Muscle of leg (tissue), 3 donors: ENCODE measurements at regions not wholly inside any gene's neighbourhood (a gene's known extent, or its start where the extent isn't known, plus 50 kb on each side); places are given as distances from the start of the nearest gene placed in this dataset.
A peak's percentile ranks its signal among the peaks of the same experiment; 100 is the strongest.
"Not testable (repeated sequence)": the region's sequence is repeated elsewhere in the genome, so short reads cannot be mapped to it uniquely, and the experiment has no call there.

Experiments used
- DNase-seq: peaks from one replicate; pipeline ENCODE4 v3.0.0; 2013
- H3K27ac ChIP-seq: one replicate; pipeline ENCODE4 v1.5.1; 2013; ENCODE audit warnings: mild to moderate bottlenecking, low read length, control low read depth
- H3K27me3 ChIP-seq: one replicate; pipeline ENCODE4 v1.6.1; 2013; ENCODE audit warnings: low read length; ENCODE audit not compliant: control insufficient read depth, insufficient read depth
- H3K36me3 ChIP-seq: one replicate; pipeline ENCODE4 v1.6.1; 2013; ENCODE audit warnings: low read length; ENCODE audit not compliant: control insufficient read depth, insufficient read depth
- H3K4me1 ChIP-seq: one replicate; pipeline ENCODE4 v1.6.1; 2013; ENCODE audit warnings: low read length; ENCODE audit not compliant: control insufficient read depth, insufficient read depth
- H3K4me3 ChIP-seq: one replicate; pipeline ENCODE4 v1.5.1; 2013; ENCODE audit warnings: low read length, control low read depth
- H3K9me3 ChIP-seq: replicated peaks from 2 replicates; pipeline ENCODE4 v1.6.1; 2013; ENCODE audit warnings: low read depth, low read length; ENCODE audit not compliant: control insufficient read depth
- WGBS: methylation state at CpG from one replicate; pipeline ENCODE4 v1.1.5; 2013; ENCODE audit warnings: missing lambda C conversion rate; ENCODE audit not compliant: insufficient coverage; 5-methylcytosine and 5-hydroxymethylcytosine counted together

DNA sequence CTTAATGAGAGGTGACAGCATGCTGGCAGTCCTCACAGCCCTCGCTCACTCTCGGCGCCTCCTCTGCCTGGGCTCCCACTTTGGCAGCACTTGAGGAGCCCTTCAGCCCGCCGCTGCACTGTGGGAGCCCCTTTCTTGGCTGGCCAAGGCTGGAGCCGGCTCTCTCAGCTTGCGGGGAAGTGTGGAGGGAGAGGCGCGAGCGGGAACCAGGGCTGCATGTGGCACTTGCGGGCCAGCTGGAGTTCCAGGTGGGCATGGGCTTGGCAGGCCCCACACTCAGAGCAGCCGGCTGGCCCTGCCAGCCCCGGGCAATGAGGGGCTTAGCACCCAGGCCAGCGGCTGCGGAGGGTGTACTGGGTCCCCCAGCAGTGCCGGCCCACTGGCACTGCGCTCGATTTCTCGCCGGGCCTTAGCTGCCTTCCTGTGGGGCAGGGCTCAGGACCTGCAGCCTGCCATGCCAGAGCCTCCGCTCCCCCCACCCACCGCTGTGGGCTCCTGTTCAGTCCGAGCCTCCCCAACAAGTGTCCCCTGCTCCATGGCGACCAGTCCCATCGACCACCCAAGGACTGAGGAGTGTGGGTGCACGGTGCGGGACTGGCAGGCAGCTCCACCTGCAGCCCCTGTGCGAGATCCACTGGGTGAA lies 279.7 kb upstream of the CBLB start:
- not testable (repeated sequence) for H3K4me3 ChIP-seq, H3K27ac ChIP-seq, H3K36me3 ChIP-seq, H3K9me3 ChIP-seq, DNase-seq, H3K27me3 ChIP-seq, H3K4me1 ChIP-seq
- WGBS: 92% methylated on average over 6 of the region's 28 CpGs

DNA sequence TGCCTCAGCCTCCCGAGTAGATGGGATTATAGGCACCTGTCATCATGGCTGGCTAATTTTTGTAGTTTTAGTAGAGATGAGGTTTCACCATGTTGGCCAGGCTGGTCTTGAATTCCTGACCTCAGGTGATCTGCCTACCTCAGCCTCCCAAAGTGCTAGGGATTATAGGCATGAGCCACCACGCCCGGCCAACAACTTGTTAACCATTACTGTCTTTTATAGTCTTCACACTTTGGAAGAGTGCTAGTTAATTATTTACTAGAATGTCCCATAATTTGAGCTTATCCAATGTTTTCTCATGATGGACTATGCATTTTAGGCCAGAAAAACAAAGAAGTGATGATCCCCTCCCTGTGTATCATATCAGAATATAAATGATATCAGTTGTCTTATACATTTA lies 288.6 kb upstream of the CBLB start:
- no peaks in the 10 kb centered on the region for H3K4me1 ChIP-seq
- no peaks in the 10 kb centered on the region for H3K27me3 ChIP-seq
- H3K27ac ChIP-seq: no peak overlapping the region
- no peaks in the 10 kb centered on the region for H3K36me3 ChIP-seq
- no peak for DNase-seq
- no CpG with 5 or more reads among the region's 3 CpGs for WGBS
- no peak overlapping the region for H3K4me3 ChIP-seq
- H3K9me3 ChIP-seq: peaks cover 1% of the 10 kb centered on the region

DNA sequence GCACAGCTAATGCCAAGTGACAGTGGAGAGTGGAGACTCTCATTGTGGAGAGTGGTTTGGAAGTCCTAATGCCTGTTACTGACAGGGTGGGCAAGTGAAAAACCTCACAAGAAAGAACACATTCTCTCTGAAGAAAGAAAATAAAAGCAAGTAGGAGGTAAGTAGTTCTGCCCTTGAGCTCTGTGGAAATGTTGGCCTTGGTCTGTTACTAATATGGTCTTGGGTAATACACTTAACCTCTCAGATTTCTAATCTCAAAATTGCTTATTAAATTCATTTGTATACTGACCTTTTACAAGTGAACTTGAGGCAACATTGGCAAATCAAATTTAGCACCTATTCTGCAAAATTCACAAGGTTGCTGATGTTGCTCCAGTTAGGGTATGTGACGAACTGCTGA lies 291.6 kb upstream of the CBLB start:
- H3K27me3 ChIP-seq: no peaks in the 10 kb centered on the region
- H3K36me3 ChIP-seq: no peaks in the 10 kb centered on the region
- no CpG with 5 or more reads among the region's 1 CpG for WGBS
- H3K4me1 ChIP-seq: no peaks in the 10 kb centered on the region
- H3K9me3 ChIP-seq: peaks cover 4% of the 10 kb centered on the region
- H3K27ac ChIP-seq: no peak overlapping the region
- no peak overlapping the region for H3K4me3 ChIP-seq
- no peak for DNase-seq

DNA sequence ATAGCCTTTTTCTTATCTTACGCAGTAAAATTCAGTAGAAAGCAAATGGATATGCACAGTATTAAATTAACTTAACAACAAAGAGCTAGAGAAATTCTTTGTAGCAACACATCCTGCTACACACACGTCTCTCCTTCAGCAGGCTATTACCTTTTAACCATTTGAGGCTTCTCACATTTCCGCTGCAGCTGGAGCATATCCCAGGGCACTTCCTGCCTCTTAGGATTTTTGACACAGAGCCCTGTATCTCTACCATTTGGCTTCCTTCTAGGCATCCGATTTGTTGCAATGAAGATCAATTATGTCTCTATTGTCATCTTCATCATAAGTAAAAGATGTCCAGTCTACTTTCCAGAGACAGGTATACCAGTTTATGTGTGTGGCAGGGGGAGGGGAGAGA lies 292.4 kb upstream of the CBLB start:
- H3K9me3 ChIP-seq: peaks cover 4% of the 10 kb centered on the region
- no peak for DNase-seq
- no peaks in the 10 kb centered on the region for H3K36me3 ChIP-seq
- no peak overlapping the region for H3K27ac ChIP-seq
- H3K4me1 ChIP-seq: no peaks in the 10 kb centered on the region
- no peak overlapping the region for H3K4me3 ChIP-seq
- no peaks in the 10 kb centered on the region for H3K27me3 ChIP-seq
- 44% methylated on average over 1 of the region's 4 CpGs for WGBS

DNA sequence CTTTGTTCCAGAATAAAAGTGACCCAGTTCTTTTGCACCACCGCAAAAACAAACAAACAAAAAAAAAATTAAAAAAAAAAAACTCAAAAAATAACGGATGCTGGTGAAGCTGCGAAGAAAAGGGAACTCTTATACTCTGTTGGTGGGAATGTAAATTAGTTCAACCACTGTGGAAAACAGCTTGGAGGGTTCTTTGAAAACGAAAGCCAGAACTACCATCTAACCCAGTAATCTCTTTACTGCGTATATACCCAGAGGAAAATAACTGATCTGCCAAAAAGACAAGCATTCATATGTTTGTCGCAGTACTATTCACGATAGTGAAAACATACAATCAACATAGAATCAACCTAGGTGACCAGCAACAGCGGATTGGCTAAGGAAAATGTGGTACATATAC lies 298.9 kb upstream of the CBLB start:
- Histone ChIP-seq H3K9me3 (no peaks in the 10 kb centered on the region), H3K27ac (no peak overlapping the region), H3K27me3 (no peaks in the 10 kb centered on the region), H3K4me3 (no peak overlapping the region), H3K4me1 (no peaks in the 10 kb centered on the region), H3K36me3 (no peaks in the 10 kb centered on the region)
- DNase-seq: no peak
- no CpG with 5 or more reads among the region's 8 CpGs for WGBS

DNA sequence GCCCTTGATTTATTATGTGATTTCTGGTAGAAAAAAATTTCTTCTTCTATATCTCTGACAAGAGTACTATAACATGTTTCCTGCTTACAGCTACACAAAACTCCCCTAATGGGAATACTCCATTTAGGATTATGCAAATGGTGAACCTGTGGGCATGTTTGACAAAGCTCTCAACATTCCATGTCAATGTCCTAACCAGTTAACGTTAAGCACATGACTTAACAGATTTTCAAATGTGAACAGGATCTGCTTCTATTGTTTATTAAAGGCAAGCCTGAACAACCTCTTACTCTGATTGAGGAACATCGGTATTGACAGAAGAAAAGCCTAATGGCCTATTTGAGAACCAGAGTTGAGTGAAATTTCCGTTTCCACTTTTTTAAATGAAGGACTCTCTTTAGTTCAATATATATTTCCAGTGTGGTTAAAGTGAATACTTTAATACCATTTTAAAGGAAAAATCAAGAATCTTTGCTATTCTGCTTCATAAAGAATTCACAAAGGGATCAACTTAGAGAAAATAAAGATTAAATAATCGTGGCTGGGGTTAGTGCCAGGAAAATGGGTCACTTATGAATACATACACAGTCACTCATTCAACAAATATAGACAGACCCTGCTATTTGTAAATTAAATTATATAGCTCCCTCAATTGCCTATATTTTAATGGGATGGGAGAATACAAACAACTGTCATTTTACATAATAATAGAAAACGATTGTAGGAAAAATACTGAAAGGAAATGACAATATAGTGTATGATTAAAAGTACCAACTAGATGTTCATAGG lies 300.3 kb upstream of the CBLB start:
- no peak for DNase-seq
- 60% methylated on average over 1 of the region's 5 CpGs for WGBS
- H3K9me3 ChIP-seq: no peaks in the 10 kb centered on the region
- H3K4me3 ChIP-seq: no peak overlapping the region
- H3K27me3 ChIP-seq: no peaks in the 10 kb centered on the region
- no peaks in the 10 kb centered on the region for H3K4me1 ChIP-seq
- H3K27ac ChIP-seq: no peak overlapping the region
- H3K36me3 ChIP-seq: no peaks in the 10 kb centered on the region

DNA sequence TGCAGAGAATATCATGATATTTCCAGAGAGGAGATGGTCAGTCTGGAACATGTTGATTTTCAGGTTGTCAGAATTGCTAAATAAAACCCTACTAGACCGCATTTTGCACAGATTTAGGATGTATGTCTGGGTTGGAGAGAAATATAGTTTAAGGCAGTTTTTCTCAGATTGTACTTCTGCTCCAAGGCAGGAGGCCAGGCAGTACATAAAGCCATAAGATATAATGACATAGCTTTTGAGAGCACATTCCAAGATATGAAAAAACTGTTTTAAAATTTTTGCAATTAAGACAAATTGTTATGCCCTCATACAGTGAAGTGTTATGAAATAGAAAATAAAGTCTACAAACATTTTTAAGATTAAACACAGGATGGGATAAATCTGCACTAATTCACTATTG lies 301.8 kb upstream of the CBLB start:
- no CpG with 5 or more reads among the region's 1 CpG for WGBS
- Histone ChIP-seq H3K4me3 (no peak overlapping the region), H3K27ac (no peak overlapping the region), H3K36me3 (no peaks in the 10 kb centered on the region), H3K9me3 (no peaks in the 10 kb centered on the region), H3K27me3 (no peaks in the 10 kb centered on the region), H3K4me1 (no peaks in the 10 kb centered on the region)
- peak; percentile 25 for DNase-seq

DNA sequence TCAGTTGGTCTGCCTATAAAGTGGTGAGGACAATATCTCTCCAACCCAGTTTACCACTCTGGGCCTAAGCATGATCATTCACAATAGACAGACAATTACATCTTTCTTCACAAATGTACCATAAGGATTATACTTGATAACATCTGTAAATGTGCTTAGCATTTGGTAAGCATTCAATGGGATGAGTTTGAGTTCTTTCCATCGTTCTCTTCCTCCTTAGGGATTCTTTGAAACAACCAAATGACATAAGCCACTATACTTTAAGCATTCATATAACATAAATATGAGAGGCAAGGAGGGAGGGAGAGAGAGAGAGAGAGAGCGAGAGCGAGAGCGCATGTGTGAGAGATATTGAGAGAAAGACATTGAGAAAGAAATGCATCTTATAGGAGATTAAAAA lies 303.3 kb upstream of the CBLB start:
- DNase-seq: peak; percentile 79
- Histone ChIP-seq H3K27me3 (no peaks in the 10 kb centered on the region), H3K36me3 (no peaks in the 10 kb centered on the region), H3K4me3 (no peak overlapping the region), H3K9me3 (no peaks in the 10 kb centered on the region), H3K4me1 (no peaks in the 10 kb centered on the region), H3K27ac (no peak overlapping the region)
- WGBS: 32% methylated on average over 3 of the region's 4 CpGs

DNA sequence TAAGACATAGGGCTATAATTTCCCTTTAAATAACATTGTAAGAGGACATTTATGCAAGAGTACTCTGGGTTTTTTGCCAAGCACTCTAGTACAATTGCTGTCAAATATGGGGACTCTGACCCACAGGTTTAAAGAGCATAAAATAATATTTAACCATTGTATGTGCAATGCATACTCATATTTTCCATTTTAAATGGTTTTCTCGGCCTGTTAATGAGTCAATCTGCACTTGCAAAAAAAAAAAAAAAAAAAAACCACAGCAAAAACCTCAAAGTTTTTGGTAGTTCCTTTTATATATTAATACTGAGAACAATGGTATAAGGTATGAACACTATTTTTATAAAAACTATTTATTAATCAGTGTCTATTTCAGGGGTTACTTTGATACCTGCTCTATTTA lies 304.0 kb upstream of the CBLB start:
- Histone ChIP-seq H3K4me1 (no peaks in the 10 kb centered on the region), H3K4me3 (no peak overlapping the region), H3K27ac (no peak overlapping the region), H3K36me3 (no peaks in the 10 kb centered on the region), H3K27me3 (no peaks in the 10 kb centered on the region), H3K9me3 (no peaks in the 10 kb centered on the region)
- no peak for DNase-seq
- WGBS: no CpG with 5 or more reads among the region's 1 CpG

DNA sequence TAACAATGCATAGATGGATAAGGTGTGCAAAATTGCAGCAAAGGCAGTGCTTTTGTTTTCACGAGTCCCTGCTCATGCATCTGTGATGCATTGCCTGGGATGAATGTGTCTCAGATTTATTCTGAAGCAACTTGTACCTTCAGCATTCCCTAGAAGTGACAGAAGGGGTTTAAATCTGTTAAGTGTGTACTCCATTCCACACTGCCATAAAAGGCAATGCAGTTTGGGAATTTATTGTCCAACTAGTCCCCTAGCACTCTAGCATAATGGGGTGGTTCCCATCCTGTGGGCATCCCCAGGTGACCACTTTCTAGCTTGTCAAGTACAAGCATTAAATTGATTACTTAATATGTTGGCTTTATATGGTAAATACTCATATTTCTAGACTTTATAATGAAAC lies 306.5 kb upstream of the CBLB start:
- no peaks in the 10 kb centered on the region for H3K4me1 ChIP-seq
- H3K4me3 ChIP-seq: no peak overlapping the region
- DNase-seq: no peak
- no peak overlapping the region for H3K27ac ChIP-seq
- WGBS: no CpG with 5 or more reads among the region's 1 CpG
- H3K36me3 ChIP-seq: no peaks in the 10 kb centered on the region
- H3K9me3 ChIP-seq: no peaks in the 10 kb centered on the region
- H3K27me3 ChIP-seq: no peaks in the 10 kb centered on the region
